Endothelial cell of umbilical vein (primary cell): ENCODE measurements at regions not wholly inside any gene's neighbourhood (a gene's known extent, or its start where the extent isn't known, plus 50 kb on each side); places are given as distances from the start of the nearest gene placed in this dataset.

Source experiments
- CTCF ChIP-seq, 2 donors: IDR thresholded peaks; 1 replicate in 1 of 2; 2 replicates in 1 of 2; pipeline ENCODE4 v1.5.1; 2011; ENCODE audit warnings: low read length in 2 of 2, mild to moderate bottlenecking in 2 of 2, moderate library complexity in 2 of 2, control low read depth in 1 of 2, inconsistent platforms in 1 of 2, low read depth in 1 of 2; ENCODE audit not compliant: insufficient read depth in 1 of 2; ENCODE audit errors: extremely low read depth in 1 of 2
- EZH2 ChIP-seq: IDR thresholded peaks from 2 replicates; pipeline ENCODE4 v1.6.1; 2012; ENCODE audit warnings: borderline replicate concordance, low read depth, mild to moderate bottlenecking, moderate library complexity, low read length, inconsistent platforms; ENCODE audit not compliant: severe bottlenecking
- FOS ChIP-seq: IDR thresholded peaks from 2 replicates; pipeline ENCODE4 v1.6.1; 2011; ENCODE audit warnings: mild to moderate bottlenecking, low read length, moderate library complexity, borderline replicate concordance; ENCODE audit not compliant: insufficient read depth
- MAX ChIP-seq: IDR thresholded peaks from 2 replicates; pipeline ENCODE4 v1.6.1; 2011; ENCODE audit not compliant: insufficient read depth, insufficient read length
- MYC ChIP-seq: IDR thresholded peaks from one replicate; pipeline ENCODE4 v1.6.1; 2011; ENCODE audit warnings: mild to moderate bottlenecking, low read depth, low read length
- POLR2A ChIP-seq: IDR thresholded peaks from 2 replicates; pipeline ENCODE4 v1.6.1; 2012; ENCODE audit warnings: low read depth, mild to moderate bottlenecking, control low read depth, low read length
- POLR2AphosphoS5 ChIP-seq: IDR thresholded peaks from 2 replicates; pipeline ENCODE4 v1.6.1; 2012; ENCODE audit warnings: low read depth, mild to moderate bottlenecking, control low read depth, low read length, moderate library complexity; ENCODE audit not compliant: insufficient read depth

GRCh38 chr5:17734011-17734410 lies 99.8 kb downstream of the TAF11L14 start:
- TF ChIP-seq CTCF (IDR thresholded peaks at IDR 0.05; ENCODE audit: extremely low read depth in 1 of 2, insufficient read depth in 1 of 2, low read depth in 1 of 2, low read length in 2 of 2) = no peak
- TF ChIP-seq MYC = no peak
- TF ChIP-seq MAX = no peak
- TF ChIP-seq POLR2A = no peak
- TF ChIP-seq EZH2 = no peak
- TF ChIP-seq FOS = no peak
- TF ChIP-seq POLR2AphosphoS5 = no peak
